DND-41 (cell line): ENCODE measurements at regions not wholly inside any gene's neighbourhood (a gene's known extent, or its start where the extent isn't known, plus 50 kb on each side); places are given as distances from the start of the nearest gene placed in this dataset.

Experiments used
- ATAC-seq: fragments of 200-7000 bp; cut with Tn5 transposase; 3 replicates; pipeline ENCODE4 v1.9.1; 2021; ENCODE audit warnings: low read depth; ENCODE audit not compliant: insufficient read depth
- DNase-seq: peaks from one replicate; pipeline ENCODE4 v3.0.0-alpha.2; 2020
- H2AFZ ChIP-seq: 2 replicates; pipeline ENCODE4 v1.6.0; 2012; ENCODE audit warnings: low read depth, low read length
- H3K27ac ChIP-seq: 2 replicates; pipeline ENCODE4 v1.5.1; 2012; ENCODE audit warnings: low read length, inconsistent platforms
- H3K27me3 ChIP-seq: fragments of 200-600 bp; sonication (generic); 2 replicates; pipeline ENCODE4 v1.6.0; 2012; ENCODE audit warnings: low read length, mild to moderate bottlenecking, inconsistent platforms; ENCODE audit not compliant: insufficient read depth, poor library complexity
- H3K36me3 ChIP-seq: 2 replicates; pipeline ENCODE4 v1.5.1; 2012; ENCODE audit warnings: low read length, inconsistent platforms; ENCODE audit not compliant: insufficient read depth
- H3K4me1 ChIP-seq: 2 replicates; pipeline ENCODE4 v1.5.1; 2012; ENCODE audit warnings: mild to moderate bottlenecking, low read length; ENCODE audit not compliant: insufficient read depth
- H3K4me2 ChIP-seq: 2 replicates; pipeline ENCODE4 v1.6.0; 2012; ENCODE audit warnings: mild to moderate bottlenecking, moderate library complexity, low read length, inconsistent platforms; ENCODE audit not compliant: insufficient read depth
- H3K4me3 ChIP-seq, 2 experiments: fragments of 200-600 bp in 1 of 2; shearing (Covaris generic) in 1 of 2; 2 replicates each; pipeline ENCODE4 v1.5.1; 2012 to 2016; ENCODE audit warnings: inconsistent platforms in 2 of 2, low read length in 2 of 2, mild to moderate bottlenecking in 2 of 2, low read depth in 1 of 2, moderate library complexity in 1 of 2
- H3K79me2 ChIP-seq: 2 replicates; pipeline ENCODE4 v1.6.0; 2012; ENCODE audit warnings: low read length, inconsistent platforms; ENCODE audit not compliant: insufficient read depth
- H3K9ac ChIP-seq: 2 replicates; pipeline ENCODE4 v1.6.0; 2012; ENCODE audit warnings: low read depth, mild to moderate bottlenecking, inconsistent platforms, low read length, moderate library complexity
- H3K9me3 ChIP-seq: 2 replicates; pipeline ENCODE4 v1.5.1; 2012; ENCODE audit warnings: low read length, moderate library complexity, mild to moderate bottlenecking, inconsistent platforms; ENCODE audit not compliant: insufficient read depth, severe bottlenecking
- H4K20me1 ChIP-seq: 2 replicates; pipeline ENCODE4 v1.6.0; 2012; ENCODE audit warnings: low read length; ENCODE audit not compliant: insufficient read depth
- CTCF ChIP-seq: IDR thresholded peaks from 2 replicates; pipeline ENCODE4 v1.5.1; 2012; ENCODE audit warnings: borderline replicate concordance, low read length, moderate library complexity, mild to moderate bottlenecking; ENCODE audit not compliant: poor library complexity, severe bottlenecking; ENCODE audit errors: extremely low read depth
- EZH2 ChIP-seq: IDR thresholded peaks from 3 replicates; pipeline ENCODE4 v1.6.1; 2012; ENCODE audit warnings: borderline replicate concordance, low read depth, mild to moderate bottlenecking, moderate library complexity, low read length, inconsistent platforms; ENCODE audit not compliant: severe bottlenecking

GRCh38 chrX:128504496-128504895 is 452.3 kb upstream of the ACTRT1 start:
- Histone ChIP-seq H4K20me1 (no peaks in the 10 kb centered on the region), H2AFZ (no peak overlapping the region), H3K4me3 (no peak overlapping the region), H3K9me3 (no peaks in the 10 kb centered on the region), H3K27ac (no peak overlapping the region), H3K4me2 (no peak overlapping the region), H3K9ac (no peak overlapping the region), H3K36me3 (no peaks in the 10 kb centered on the region), H3K79me2 (no peaks in the 10 kb centered on the region), H3K4me1 (no peaks in the 10 kb centered on the region), H3K27me3 (no peaks in the 10 kb centered on the region)
- TF ChIP-seq CTCF (no peak), EZH2 (no peak)
- no peak for DNase-seq
- ATAC-seq = no peak

GRCh38 chrX:128464116-128464515 is 411.9 kb upstream of the ACTRT1 start:
- no peaks in the 10 kb centered on the region for H3K9me3 ChIP-seq
- H3K79me2 ChIP-seq = no peaks in the 10 kb centered on the region
- H3K4me3 ChIP-seq = no peak overlapping the region
- no peaks in the 10 kb centered on the region for H3K36me3 ChIP-seq
- no peak overlapping the region for H3K4me2 ChIP-seq
- no peaks in the 10 kb centered on the region for H3K4me1 ChIP-seq
- TF ChIP-seq CTCF (no peak), EZH2 (no peak)
- no peak for DNase-seq
- ATAC-seq = no peak
- H3K9ac ChIP-seq = no peak overlapping the region
- H3K27ac ChIP-seq = no peak overlapping the region
- no peak overlapping the region for H2AFZ ChIP-seq
- no peaks in the 10 kb centered on the region for H4K20me1 ChIP-seq
- H3K27me3 ChIP-seq = no peaks in the 10 kb centered on the region

- H3K4me1 ChIP-seq = no peaks in the 10 kb centered on the region
- H3K79me2 ChIP-seq = no peaks in the 10 kb centered on the region
- no peak overlapping the region for H3K4me3 ChIP-seq
- TF ChIP-seq EZH2 (no peak), CTCF (peak; percentile 27)
- no peaks in the 10 kb centered on the region for H3K9me3 ChIP-seq
- no peak overlapping the region for H3K27ac ChIP-seq
- no peak for ATAC-seq
- H3K36me3 ChIP-seq = no peaks in the 10 kb centered on the region
- no peaks in the 10 kb centered on the region for H3K27me3 ChIP-seq
- no peak overlapping the region for H3K4me2 ChIP-seq
- no peaks in the 10 kb centered on the region for H4K20me1 ChIP-seq
- H2AFZ ChIP-seq = no peak overlapping the region
- H3K9ac ChIP-seq = no peak overlapping the region
- DNase-seq = no peak
Observed at GRCh38 chrX:128460835-128461234, 408.6 kb upstream of the ACTRT1 start.

- ATAC-seq (no peak), DNase-seq (no peak)
- no peak overlapping the region for H2AFZ ChIP-seq
- TF ChIP-seq CTCF (no peak), EZH2 (no peak)
- H3K27ac ChIP-seq = no peak overlapping the region
- H3K36me3 ChIP-seq = no peaks in the 10 kb centered on the region
- no peaks in the 10 kb centered on the region for H3K4me1 ChIP-seq
- H3K4me3 ChIP-seq = no peak overlapping the region
- H3K9me3 ChIP-seq = no peaks in the 10 kb centered on the region
- H3K9ac ChIP-seq = no peak overlapping the region
- H3K79me2 ChIP-seq = no peaks in the 10 kb centered on the region
- no peaks in the 10 kb centered on the region for H4K20me1 ChIP-seq
- no peaks in the 10 kb centered on the region for H3K27me3 ChIP-seq
- H3K4me2 ChIP-seq = no peak overlapping the region
Observed at GRCh38 chrX:128458888-128459287, 406.7 kb upstream of the ACTRT1 start.
